RPMI7951 (cell line): ENCODE measurements at regions not wholly inside any gene's neighbourhood (a gene's known extent, or its start where the extent isn't known, plus 50 kb on each side); places are given as distances from the start of the nearest gene placed in this dataset.

Source experiments
- DNase-seq: peaks from one replicate; pipeline ENCODE4 v3.0.0-alpha.2; 2012; ENCODE audit warnings: low read depth

- DNase-seq: no peak
Measured at GRCh38 chr6:81819767-81820166, 67.3 kb upstream of the TENT5A start.

- no peak for DNase-seq
Measured at GRCh38 chr6:81818901-81819361, 66.5 kb upstream of the TENT5A start.

GRCh38 chr6:81816380-81816779 lies 63.9 kb upstream of the TENT5A start:
- peak; percentile 12 for DNase-seq

GRCh38 chr6:81814370-81815076 lies 62.0 kb upstream of the TENT5A start:
- DNase-seq: peak; percentile 13

GRCh38 chr6:81813305-81813704 lies 60.8 kb upstream of the TENT5A start:
- DNase-seq: no peak

GRCh38 chr6:81812401-81812800 lies 59.9 kb upstream of the TENT5A start:
- DNase-seq: no peak

GRCh38 chr6:81808851-81809570 lies 56.5 kb upstream of the TENT5A start:
- DNase-seq: no peak

GRCh38 chr6:81806793-81807565 lies 54.5 kb upstream of the TENT5A start:
- DNase-seq: no peak

GRCh38 chr6:81802356-81802755 lies 49.9 kb upstream of the TENT5A start:
- no peak for DNase-seq
